ENCODE measurements at regions not wholly inside any gene's neighbourhood (a gene's known extent, or its start where the extent isn't known, plus 50 kb on each side); places are given as distances from the start of the nearest gene placed in this dataset.

DNA sequence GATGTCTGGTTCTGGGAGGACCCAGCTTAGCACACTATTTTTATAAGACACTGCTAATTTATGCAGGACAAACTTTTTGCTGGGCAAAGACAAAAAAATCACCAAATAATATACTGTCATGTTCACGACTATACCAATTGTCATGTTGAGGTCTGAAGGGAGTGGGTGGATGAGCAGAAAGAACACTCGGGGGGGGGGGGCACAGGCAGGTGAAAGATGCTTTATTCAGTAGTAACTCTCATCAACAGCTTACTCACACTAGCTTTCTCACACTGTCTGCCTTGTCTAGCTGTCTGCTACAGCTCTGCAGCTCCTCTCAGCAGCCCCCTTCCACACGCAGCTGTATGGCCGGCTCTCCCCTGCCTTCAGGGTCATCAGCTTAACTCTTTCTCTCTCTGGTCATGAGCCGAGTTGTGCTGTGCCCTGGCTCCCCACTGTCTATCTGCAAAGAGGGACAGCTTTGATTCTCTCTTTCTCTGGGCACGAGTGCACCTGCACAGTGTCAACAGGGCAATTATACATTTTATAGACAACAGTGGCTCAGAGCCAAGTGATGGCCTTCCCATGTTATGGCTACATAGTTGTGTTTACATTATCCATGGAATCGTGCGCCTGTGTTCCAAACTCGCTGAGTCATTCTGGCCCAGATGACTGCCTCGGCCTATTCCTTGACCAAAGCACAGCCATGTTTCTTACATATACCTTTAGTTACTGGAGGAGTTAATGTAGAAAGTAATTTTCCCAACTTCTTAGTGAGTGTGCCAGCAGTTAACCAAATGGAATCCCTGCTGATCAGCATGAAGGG lies 187.7 kb upstream of the PRSS16 start:
- no peak for DNase-seq
- H3K36me3 ChIP-seq: no peaks in the 10 kb centered on the region
- no peaks in the 10 kb centered on the region for H3K4me1 ChIP-seq
- H3K27ac ChIP-seq: no peak overlapping the region
- no peaks in the 10 kb centered on the region for H3K27me3 ChIP-seq
- no peak overlapping the region for H3K4me3 ChIP-seq (replicated peaks in 1 of 3)
- TF ChIP-seq POLR2A (IDR thresholded peaks at IDR 0.05): no peak
- TF ChIP-seq, protein P1, sequence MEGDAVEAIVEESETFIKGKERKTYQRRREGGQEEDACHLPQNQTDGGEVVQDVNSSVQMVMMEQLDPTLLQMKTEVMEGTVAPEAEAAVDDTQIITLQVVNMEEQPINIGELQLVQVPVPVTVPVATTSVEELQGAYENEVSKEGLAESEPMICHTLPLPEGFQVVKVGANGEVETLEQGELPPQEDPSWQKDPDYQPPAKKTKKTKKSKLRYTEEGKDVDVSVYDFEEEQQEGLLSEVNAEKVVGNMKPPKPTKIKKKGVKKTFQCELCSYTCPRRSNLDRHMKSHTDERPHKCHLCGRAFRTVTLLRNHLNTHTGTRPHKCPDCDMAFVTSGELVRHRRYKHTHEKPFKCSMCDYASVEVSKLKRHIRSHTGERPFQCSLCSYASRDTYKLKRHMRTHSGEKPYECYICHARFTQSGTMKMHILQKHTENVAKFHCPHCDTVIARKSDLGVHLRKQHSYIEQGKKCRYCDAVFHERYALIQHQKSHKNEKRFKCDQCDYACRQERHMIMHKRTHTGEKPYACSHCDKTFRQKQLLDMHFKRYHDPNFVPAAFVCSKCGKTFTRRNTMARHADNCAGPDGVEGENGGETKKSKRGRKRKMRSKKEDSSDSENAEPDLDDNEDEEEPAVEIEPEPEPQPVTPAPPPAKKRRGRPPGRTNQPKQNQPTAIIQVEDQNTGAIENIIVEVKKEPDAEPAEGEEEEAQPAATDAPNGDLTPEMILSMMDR (IDR thresholded peaks at IDR 0.05): no peak
- intact Hi-C loops (cut with DNase I): no loop called here
- 67 to 74% methylated on average over 10 of the region's 10 CpGs for WGBS, 2 donors
- no peaks in the 10 kb centered on the region for H3K9me3 ChIP-seq

DNA sequence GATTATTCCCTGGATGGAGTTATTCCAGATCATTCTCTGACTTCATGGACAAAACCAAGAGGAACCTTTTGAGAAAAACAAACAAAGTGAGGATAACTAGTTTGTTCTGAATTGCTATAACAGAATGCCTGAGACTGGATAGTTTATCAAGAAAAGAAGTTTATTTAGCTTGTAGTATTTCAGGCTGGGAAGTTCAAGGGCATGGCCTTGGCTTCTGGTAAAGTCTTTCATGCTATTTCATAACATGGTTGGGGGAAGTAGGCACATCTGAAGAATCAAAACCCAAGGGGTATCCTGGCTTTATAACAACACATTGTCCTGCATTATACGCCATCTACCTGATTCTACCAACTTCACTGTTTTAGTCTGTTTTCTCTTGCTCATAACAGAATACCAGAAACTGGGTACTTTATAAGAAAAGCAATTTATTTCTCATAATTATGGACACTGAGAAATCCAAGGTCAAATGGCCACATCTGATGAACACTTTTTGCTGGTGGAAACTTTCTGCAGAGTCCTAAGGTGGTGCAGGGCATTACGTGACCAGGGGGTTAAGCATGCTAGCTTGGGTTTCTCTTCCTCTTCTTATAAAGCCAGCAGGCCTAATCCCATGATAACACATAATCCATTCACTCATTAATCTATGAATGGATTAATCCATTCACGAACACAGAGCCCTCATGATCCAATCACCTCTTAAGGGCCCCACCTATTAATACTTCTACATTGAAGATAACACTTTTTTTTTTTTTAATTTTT lies 186.1 kb upstream of the PRSS16 start:
- DNase-seq: no peak
- no peaks in the 10 kb centered on the region for H3K27me3 ChIP-seq
- H3K4me3 ChIP-seq (replicated peaks in 1 of 3): no peak overlapping the region
- H3K4me1 ChIP-seq: no peaks in the 10 kb centered on the region
- no peak for TF ChIP-seq POLR2A (IDR thresholded peaks at IDR 0.05)
- H3K36me3 ChIP-seq: no peaks in the 10 kb centered on the region
- H3K9me3 ChIP-seq: no peaks in the 10 kb centered on the region
- H3K27ac ChIP-seq: no peak overlapping the region
- 92 to 93% methylated on average over 3 of the region's 3 CpGs for WGBS, 2 donors
- intact Hi-C loops (cut with DNase I): no loop called here

DNA sequence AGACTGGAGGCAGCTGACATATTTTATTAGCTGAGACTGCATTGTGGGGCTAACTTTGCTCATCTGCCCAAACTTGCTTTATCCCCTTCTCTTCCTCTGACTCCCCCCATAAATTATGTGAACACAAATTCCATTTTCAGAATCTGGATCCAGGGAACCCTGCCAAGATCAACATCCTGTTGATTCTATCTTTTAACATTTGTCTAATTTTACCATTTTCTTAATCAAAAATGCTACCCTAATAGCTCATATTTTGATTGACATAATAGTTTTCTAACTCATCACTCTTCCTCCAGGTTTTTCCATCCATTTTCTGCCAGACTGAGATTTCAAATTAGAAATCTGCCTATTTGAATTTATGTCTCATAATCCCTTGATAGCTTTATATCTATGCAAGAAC lies 184.7 kb upstream of the PRSS16 start:
- Histone ChIP-seq H3K27ac (no peak overlapping the region), H3K4me1 (no peaks in the 10 kb centered on the region), H3K27me3 (no peaks in the 10 kb centered on the region), H3K4me3 (replicated peaks in 1 of 3) (no peak overlapping the region), H3K36me3 (no peaks in the 10 kb centered on the region), H3K9me3 (no peaks in the 10 kb centered on the region)
- no peak for DNase-seq
- intact Hi-C loops (cut with DNase I): no loop called here
- TF ChIP-seq POLR2A (IDR thresholded peaks at IDR 0.05): no peak
- TF ChIP-seq, protein P1 (IDR thresholded peaks at IDR 0.05): no peak

DNA sequence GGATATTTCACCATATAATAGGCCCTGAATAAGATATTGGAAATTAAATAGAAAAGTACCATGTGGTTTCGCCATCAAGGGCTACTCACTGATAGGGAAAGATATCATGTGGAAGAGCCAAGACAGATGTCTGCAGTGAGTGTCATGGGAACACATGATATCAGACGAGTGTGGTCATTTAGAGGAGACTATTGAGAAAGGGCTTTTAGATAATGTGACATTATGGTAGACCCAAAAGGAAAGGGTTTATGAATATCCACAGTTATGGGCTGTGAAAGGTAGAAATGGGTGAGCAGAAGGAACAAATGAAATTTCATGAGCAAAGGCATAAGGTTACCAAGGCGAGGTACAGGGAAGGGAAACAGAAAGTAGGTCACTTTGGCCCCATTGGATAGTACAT lies 182.3 kb upstream of the PRSS16 start:
- TF ChIP-seq, protein P1 (IDR thresholded peaks at IDR 0.05): no peak
- no peak for TF ChIP-seq POLR2A (IDR thresholded peaks at IDR 0.05)
- no peaks in the 10 kb centered on the region for H3K4me1 ChIP-seq
- no peak for DNase-seq
- intact Hi-C loops (cut with DNase I): no loop called here
- no peaks in the 10 kb centered on the region for H3K9me3 ChIP-seq
- H3K36me3 ChIP-seq: no peaks in the 10 kb centered on the region
- H3K4me3 ChIP-seq (replicated peaks in 1 of 3): no peak overlapping the region
- H3K27me3 ChIP-seq: no peaks in the 10 kb centered on the region
- H3K27ac ChIP-seq: no peak overlapping the region
- 90% methylated on average over 3 of the region's 3 CpGs for WGBS, 2 donors

DNA sequence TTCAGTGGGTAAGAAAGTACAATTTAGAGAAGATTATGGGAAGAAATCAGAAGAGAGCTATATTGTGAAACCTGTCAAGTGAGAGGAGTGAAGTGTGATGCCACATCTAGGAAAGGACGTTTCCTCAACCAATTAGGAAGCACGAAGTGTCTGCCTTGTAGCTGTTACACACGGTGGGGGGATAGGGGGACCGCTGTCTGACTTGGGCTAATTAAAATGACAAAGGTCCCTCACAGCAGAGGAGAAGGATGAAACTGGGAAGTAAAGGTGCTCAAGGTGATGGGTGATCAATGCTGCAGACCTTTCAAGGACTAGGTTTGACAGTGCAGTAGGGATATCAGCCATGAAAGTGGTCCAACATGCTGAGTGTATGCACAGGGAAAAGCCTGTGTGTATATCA lies 181.1 kb upstream of the PRSS16 start:
- Histone ChIP-seq H3K27ac (no peak overlapping the region), H3K9me3 (no peaks in the 10 kb centered on the region), H3K36me3 (no peaks in the 10 kb centered on the region), H3K4me1 (no peaks in the 10 kb centered on the region), H3K27me3 (no peaks in the 10 kb centered on the region), H3K4me3 (replicated peaks in 1 of 3) (no peak overlapping the region)
- TF ChIP-seq, protein P1 (IDR thresholded peaks at IDR 0.05): no peak
- no peak for TF ChIP-seq POLR2A (IDR thresholded peaks at IDR 0.05)
- WGBS, 2 donors: 40 to 42% methylated on average over 4 of the region's 4 CpGs
- DNase-seq: no peak
- intact Hi-C loops (cut with DNase I): no loop called here

Data from thyroid gland (tissue), 4 donors.